ENCODE measurements at regions not wholly inside any gene's neighbourhood (a gene's known extent, or its start where the extent isn't known, plus 50 kb on each side); places are given as distances from the start of the nearest gene placed in this dataset.

- Mint-ChIP-seq H3K36me3 (ENCODE audit: low read depth) (no peaks in the 10 kb centered on the region), H3K27ac (ENCODE audit: unreplicated experiment) (no peak overlapping the region), H3K4me1 (peaks cover 9% of the 10 kb centered on the region), H3K4me3 (no peak overlapping the region), H3K9me3 (no peaks in the 10 kb centered on the region), H3K27me3 (ENCODE audit: low read depth) (no peaks in the 10 kb centered on the region)
- DNase-seq (ENCODE audit: low read depth, low spot score): no peak
- TF ChIP-seq, protein P1, sequence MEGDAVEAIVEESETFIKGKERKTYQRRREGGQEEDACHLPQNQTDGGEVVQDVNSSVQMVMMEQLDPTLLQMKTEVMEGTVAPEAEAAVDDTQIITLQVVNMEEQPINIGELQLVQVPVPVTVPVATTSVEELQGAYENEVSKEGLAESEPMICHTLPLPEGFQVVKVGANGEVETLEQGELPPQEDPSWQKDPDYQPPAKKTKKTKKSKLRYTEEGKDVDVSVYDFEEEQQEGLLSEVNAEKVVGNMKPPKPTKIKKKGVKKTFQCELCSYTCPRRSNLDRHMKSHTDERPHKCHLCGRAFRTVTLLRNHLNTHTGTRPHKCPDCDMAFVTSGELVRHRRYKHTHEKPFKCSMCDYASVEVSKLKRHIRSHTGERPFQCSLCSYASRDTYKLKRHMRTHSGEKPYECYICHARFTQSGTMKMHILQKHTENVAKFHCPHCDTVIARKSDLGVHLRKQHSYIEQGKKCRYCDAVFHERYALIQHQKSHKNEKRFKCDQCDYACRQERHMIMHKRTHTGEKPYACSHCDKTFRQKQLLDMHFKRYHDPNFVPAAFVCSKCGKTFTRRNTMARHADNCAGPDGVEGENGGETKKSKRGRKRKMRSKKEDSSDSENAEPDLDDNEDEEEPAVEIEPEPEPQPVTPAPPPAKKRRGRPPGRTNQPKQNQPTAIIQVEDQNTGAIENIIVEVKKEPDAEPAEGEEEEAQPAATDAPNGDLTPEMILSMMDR (conservative IDR thresholded peaks at IDR 0.05): no peak
These were observed 195.7 kb downstream of the ADAMTS15 start for GRCh38 chr11:130644187-130644586.

- H3K27ac Mint-ChIP-seq (ENCODE audit: unreplicated experiment): no peak overlapping the region
- H3K36me3 Mint-ChIP-seq (ENCODE audit: low read depth): no peaks in the 10 kb centered on the region
- H3K4me3 Mint-ChIP-seq: no peak overlapping the region
- TF ChIP-seq, protein P1 (conservative IDR thresholded peaks at IDR 0.05): no peak
- H3K27me3 Mint-ChIP-seq (ENCODE audit: low read depth): no peaks in the 10 kb centered on the region
- no peak for DNase-seq (ENCODE audit: low read depth, low spot score)
- peaks cover under 1% of the 10 kb centered on the region for H3K4me1 Mint-ChIP-seq
- no peaks in the 10 kb centered on the region for H3K9me3 Mint-ChIP-seq
These were observed 196.9 kb downstream of the ADAMTS15 start for GRCh38 chr11:130645164-130645842.

DNA sequence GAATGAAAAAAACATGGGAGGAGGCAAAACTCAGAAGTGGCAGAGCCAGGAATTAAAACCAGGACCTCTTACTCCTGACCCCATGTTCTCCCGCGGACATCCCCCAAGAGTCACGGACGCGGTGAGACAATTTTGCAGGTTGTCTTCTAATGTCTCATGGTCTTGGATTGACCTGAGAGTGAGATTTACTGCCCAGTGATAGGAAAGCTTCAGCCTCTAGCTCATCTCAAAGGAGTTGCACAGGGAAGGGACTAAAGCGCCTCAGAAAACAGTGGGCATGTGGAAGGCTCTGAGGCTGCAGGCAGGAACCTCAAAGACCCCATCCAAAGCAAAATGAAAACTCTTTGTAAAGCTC, 197.4 kb downstream of the ADAMTS15 start:
- Mint-ChIP-seq H3K27ac (ENCODE audit: unreplicated experiment) (no peak overlapping the region), H3K27me3 (ENCODE audit: low read depth) (no peaks in the 10 kb centered on the region), H3K4me1 (no peaks in the 10 kb centered on the region), H3K9me3 (no peaks in the 10 kb centered on the region), H3K36me3 (ENCODE audit: low read depth) (no peaks in the 10 kb centered on the region), H3K4me3 (no peak overlapping the region)
- TF ChIP-seq, protein P1 (conservative IDR thresholded peaks at IDR 0.05): no peak
- DNase-seq (ENCODE audit: low read depth, low spot score): no peak

DNA sequence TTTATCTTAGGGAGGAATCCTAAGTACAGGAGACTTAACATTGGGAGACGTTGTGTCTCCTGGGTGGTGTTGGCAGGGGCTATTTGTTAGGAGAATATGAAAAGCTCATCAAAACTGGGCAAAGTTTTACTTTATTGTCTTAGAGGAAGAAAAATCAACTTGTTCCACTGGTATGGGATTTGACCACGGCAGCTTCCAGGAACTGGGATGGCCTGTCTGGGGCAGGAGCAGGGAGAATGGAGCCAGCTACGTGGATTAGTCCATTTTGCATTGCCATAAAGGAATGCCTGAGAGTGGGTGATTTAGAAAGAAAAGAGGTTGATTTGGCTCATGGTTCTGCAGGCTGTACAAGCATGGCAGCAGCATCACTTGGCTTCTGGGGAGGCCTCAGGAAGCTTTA, 198.4 kb downstream of the ADAMTS15 start:
- TF ChIP-seq, protein P1 (conservative IDR thresholded peaks at IDR 0.05): no peak
- no peak overlapping the region for H3K27ac Mint-ChIP-seq (ENCODE audit: unreplicated experiment)
- no peaks in the 10 kb centered on the region for H3K36me3 Mint-ChIP-seq (ENCODE audit: low read depth)
- H3K9me3 Mint-ChIP-seq: no peaks in the 10 kb centered on the region
- no peaks in the 10 kb centered on the region for H3K4me1 Mint-ChIP-seq
- H3K4me3 Mint-ChIP-seq: no peak overlapping the region
- H3K27me3 Mint-ChIP-seq (ENCODE audit: low read depth): no peaks in the 10 kb centered on the region
- DNase-seq (ENCODE audit: low read depth, low spot score): no peak

DNA sequence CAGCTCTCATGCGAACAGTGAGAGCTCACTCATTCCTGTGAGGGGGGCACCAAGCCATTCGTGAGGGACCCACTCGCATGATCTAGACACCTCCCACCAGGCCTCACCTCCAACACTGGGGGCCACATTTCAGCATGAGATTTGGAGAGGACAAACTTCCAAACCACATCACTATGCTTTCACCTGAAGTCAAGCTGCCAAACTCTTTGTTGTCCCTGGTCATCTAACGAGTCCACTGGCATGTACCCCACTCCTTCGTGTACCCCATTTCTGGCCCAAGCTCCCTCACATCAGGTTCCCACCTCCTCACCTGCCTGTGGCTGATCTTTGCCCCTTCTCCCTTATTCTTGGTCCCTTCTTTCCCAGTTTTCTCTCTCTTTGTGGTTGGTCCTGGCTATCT, 198.9 kb downstream of the ADAMTS15 start:
- Mint-ChIP-seq H3K4me3 (no peak overlapping the region), H3K9me3 (no peaks in the 10 kb centered on the region), H3K36me3 (ENCODE audit: low read depth) (no peaks in the 10 kb centered on the region), H3K27ac (ENCODE audit: unreplicated experiment) (peak overlapping the region; percentile 55), H3K4me1 (no peaks in the 10 kb centered on the region), H3K27me3 (ENCODE audit: low read depth) (no peaks in the 10 kb centered on the region)
- no peak for DNase-seq (ENCODE audit: low read depth, low spot score)
- TF ChIP-seq, protein P1 (conservative IDR thresholded peaks at IDR 0.05): no peak
